Activated CD4-positive, alpha-beta T cell treated with anti-CD3 and anti-CD28 coated beads, Interleukin-2, amount 10 ng/mL, durations not matched to agents 24 days and 14 days (primary cell): ENCODE measurements at regions not wholly inside any gene's neighbourhood (a gene's known extent, or its start where the extent isn't known, plus 50 kb on each side); places are given as distances from the start of the nearest gene placed in this dataset.

Experiments
- DNase-seq: peaks from one replicate; pipeline ENCODE4 v3.0.0; 2022
- H3K27ac Mint-ChIP-seq: one replicate; pipeline ENCODE4 v1.8.0; 2022; ENCODE audit warnings: mild to moderate bottlenecking, mixed read lengths
- H3K27me3 Mint-ChIP-seq: one replicate; pipeline ENCODE4 v1.8.0; 2022; ENCODE audit warnings: mixed read lengths
- H3K36me3 Mint-ChIP-seq: one replicate; pipeline ENCODE4 v1.8.0; 2022; ENCODE audit warnings: low read depth, mild to moderate bottlenecking, mixed read lengths
- H3K4me1 Mint-ChIP-seq: one replicate; pipeline ENCODE4 v1.8.0; 2021; ENCODE audit warnings: mixed read lengths
- H3K4me3 Mint-ChIP-seq: one replicate; pipeline ENCODE4 v1.8.0; 2022; ENCODE audit warnings: mild to moderate bottlenecking, moderate library complexity, mixed read lengths
- H3K9me3 Mint-ChIP-seq: one replicate; pipeline ENCODE4 v1.8.0; 2021; ENCODE audit warnings: mixed read lengths
- intact Hi-C: fragments of 100-400 bp; cut with micrococcal nuclease; formaldehyde crosslinking; loops from one replicate; pipeline ENCODE4 v1.15.1; 2023

DNA sequence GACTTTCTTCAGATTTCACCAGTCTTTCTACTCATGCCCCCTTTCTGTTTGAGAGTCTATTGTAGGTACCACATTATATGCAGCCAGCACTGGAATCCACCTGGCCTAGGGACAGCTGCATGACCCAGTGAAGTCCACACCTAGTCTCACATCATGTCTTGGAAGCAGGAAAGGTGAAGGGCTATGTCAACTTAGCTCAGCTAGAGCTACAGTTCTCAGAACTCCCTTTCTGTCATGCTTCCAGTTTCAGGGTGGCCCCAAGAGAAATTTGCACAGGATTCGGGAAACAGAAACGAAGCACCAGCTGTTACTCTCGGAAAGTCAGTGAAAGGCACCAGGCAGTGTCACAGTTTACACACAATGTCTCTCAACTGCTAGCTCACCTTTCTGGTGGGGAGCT lies 51.6 kb upstream of the NLRP1 start:
- Mint-ChIP-seq H3K4me1 (no peaks in the 10 kb centered on the region), H3K9me3 (no peaks in the 10 kb centered on the region), H3K36me3 (no peaks in the 10 kb centered on the region), H3K27ac (no peak overlapping the region), H3K4me3 (no peak overlapping the region), H3K27me3 (peaks cover 13% of the 10 kb centered on the region)
- intact Hi-C loops = no loop called here
- no peak for DNase-seq

DNA sequence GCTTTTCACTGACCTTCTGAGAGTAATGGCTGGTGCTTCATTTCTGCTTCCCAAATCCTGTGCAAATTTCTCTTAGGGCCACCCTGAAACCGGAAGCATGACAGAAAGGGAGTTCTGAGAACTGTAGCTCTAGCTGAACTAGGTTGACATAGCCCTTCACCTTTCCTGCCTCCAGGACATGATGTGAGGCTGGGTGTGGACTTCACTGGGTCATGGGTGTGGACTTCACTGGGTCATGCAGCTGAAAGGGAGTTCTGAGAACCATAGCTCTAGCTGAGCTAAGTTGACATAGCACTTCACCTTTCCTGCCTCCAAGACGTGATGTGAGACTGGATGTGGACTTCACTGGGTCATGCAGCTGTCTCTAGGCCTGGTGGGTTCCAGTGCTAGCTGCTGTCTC lies 54.3 kb upstream of the NLRP1 start:
- intact Hi-C loops = no loop called here
- no peaks in the 10 kb centered on the region for H3K36me3 Mint-ChIP-seq
- no peak overlapping the region for H3K27ac Mint-ChIP-seq
- DNase-seq = no peak
- no peak overlapping the region for H3K4me3 Mint-ChIP-seq
- peaks cover 6% of the 10 kb centered on the region for H3K27me3 Mint-ChIP-seq
- no peaks in the 10 kb centered on the region for H3K4me1 Mint-ChIP-seq
- H3K9me3 Mint-ChIP-seq = no peaks in the 10 kb centered on the region

DNA sequence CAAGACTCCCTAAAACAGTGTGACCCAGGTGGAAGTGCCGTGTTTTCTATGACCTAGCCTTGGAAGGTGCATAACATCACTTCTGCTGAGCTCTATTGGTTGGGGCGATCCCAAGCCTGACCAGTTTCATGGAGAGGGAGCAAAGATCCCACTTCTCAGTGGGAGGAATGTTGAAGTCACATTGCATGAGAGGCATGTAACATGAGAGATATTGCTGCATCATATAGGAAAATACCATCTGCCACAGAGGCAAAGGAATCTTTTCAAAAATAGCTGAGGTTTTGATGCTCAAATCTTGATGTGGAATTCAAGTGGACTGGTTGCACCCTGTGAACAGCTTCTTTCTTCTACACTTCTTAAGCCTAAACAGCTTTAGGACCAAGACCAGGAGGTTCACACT lies 56.4 kb upstream of the NLRP1 start:
- H3K4me3 Mint-ChIP-seq = no peak overlapping the region
- no peaks in the 10 kb centered on the region for H3K36me3 Mint-ChIP-seq
- intact Hi-C loops = no loop called here
- H3K27ac Mint-ChIP-seq = no peak overlapping the region
- no peak for DNase-seq
- H3K4me1 Mint-ChIP-seq = no peaks in the 10 kb centered on the region
- H3K27me3 Mint-ChIP-seq = peaks cover 6% of the 10 kb centered on the region
- no peaks in the 10 kb centered on the region for H3K9me3 Mint-ChIP-seq

DNA sequence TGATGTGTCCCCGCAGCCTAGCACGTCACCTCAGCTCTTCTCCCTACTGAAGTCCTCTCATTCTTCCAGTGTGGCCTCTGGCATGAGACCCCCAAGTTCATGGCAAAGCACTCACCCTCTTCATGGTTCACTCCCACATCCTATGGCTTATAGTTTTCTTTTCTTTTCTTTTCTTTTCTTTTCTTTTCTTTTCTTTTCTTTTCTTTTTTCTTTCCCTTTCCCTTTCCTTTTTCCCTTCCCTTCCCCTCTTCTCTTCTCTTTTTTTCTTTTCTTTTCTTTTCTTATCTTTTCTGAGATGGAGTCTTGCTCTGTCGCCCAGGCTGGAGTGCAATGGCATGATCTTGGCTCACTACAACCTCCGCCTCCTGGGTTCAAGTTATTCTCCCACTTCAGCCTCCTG lies 58.4 kb upstream of the NLRP1 start:
- Mint-ChIP-seq H3K27ac (no peak overlapping the region), H3K4me3 (no peak overlapping the region), H3K9me3 (no peaks in the 10 kb centered on the region), H3K36me3 (no peaks in the 10 kb centered on the region), H3K4me1 (no peaks in the 10 kb centered on the region), H3K27me3 (peaks cover 3% of the 10 kb centered on the region)
- DNase-seq = no peak
- intact Hi-C loops = no loop called here

DNA sequence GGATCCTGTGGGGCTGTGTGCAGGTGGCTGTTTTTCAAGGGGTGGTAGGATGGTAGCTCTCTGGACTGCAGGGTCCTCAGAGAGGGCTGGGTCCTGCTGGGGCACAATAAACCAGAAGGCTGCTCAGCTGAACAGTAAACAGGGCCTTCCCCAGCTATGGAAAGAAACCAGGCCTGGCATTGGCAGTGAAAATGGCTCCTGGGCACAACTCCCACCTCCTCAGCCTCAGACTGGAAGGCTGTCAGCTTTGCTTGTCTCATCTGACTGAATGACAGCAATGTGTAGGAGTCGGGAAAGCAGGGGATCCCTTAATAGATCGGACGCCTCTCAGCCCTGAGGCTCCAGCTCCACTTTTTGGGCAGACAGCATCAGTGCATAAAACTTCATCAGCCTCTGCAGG lies 59.8 kb upstream of the NLRP1 start:
- Mint-ChIP-seq H3K4me1 (no peaks in the 10 kb centered on the region), H3K9me3 (no peaks in the 10 kb centered on the region), H3K27me3 (no peaks in the 10 kb centered on the region), H3K4me3 (no peak overlapping the region), H3K36me3 (no peaks in the 10 kb centered on the region), H3K27ac (no peak overlapping the region)
- intact Hi-C loops = no loop called here
- DNase-seq = no peak

DNA sequence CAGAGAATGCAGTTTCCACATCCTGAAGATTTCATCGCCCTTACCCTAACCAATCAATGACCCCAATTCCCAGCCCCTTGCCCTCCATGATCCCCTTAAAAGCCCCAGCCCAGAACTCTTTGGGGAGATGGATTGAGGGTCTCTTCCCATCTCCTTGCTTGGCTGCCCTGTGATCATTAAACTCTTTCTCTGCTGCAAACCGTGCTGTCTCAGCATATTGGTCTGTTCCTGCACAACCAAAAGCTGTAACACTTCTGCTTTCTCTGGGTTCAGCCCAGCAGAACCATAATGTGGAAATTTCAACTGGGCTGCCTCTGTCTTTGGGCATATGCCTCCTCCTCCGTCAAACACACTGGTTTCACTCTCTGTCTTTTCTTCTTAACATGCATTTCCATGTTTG lies 67.0 kb upstream of the NLRP1 start:
- H3K4me1 Mint-ChIP-seq = no peaks in the 10 kb centered on the region

DNA sequence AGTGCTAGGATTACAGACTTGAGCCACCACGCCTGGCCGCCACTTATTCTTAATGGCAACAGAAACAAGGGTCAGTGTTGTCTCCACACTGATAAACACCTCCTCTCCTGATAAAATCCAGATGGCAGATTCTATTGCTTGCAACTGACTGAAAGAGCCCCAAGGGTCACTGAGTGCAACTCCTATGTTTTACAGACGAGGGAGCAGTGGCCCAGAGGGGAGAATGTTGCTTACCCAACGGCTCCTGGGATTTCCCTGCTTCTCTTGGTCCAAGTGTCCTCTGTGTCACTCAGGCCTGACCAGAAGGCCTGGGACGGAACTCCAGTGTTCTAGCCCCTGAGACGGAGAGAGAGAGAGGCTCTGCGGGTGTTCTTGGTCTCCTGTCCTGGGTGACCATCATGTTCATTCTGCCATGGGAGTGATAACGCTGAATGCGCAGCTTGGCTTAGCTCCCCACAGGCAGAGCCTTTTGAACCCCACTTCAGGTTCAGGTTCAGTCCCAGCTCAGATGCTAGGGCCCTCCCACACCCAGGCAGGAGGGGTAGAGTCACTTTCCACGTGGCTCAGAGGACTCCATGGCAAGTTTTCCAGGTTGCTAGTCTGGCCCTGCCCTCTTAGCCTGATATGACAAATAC lies 77.3 kb upstream of the NLRP1 start:
- no peak for DNase-seq
- intact Hi-C loops = no loop called here
- H3K4me1 Mint-ChIP-seq = no peaks in the 10 kb centered on the region
- H3K27me3 Mint-ChIP-seq = no peaks in the 10 kb centered on the region
- H3K36me3 Mint-ChIP-seq = no peaks in the 10 kb centered on the region
- H3K27ac Mint-ChIP-seq = no peak overlapping the region
- no peaks in the 10 kb centered on the region for H3K9me3 Mint-ChIP-seq
- no peak overlapping the region for H3K4me3 Mint-ChIP-seq

More for the DNA sequence above, 67.0 kb upstream of the NLRP1 start:
- H3K4me3 Mint-ChIP-seq = no peak overlapping the region
- intact Hi-C loops = no loop called here
- peaks cover 6% of the 10 kb centered on the region for H3K27me3 Mint-ChIP-seq
- peaks cover 14% of the 10 kb centered on the region for H3K9me3 Mint-ChIP-seq
- no peak for DNase-seq
- H3K27ac Mint-ChIP-seq = no peak overlapping the region
- H3K36me3 Mint-ChIP-seq = no peaks in the 10 kb centered on the region

DNA sequence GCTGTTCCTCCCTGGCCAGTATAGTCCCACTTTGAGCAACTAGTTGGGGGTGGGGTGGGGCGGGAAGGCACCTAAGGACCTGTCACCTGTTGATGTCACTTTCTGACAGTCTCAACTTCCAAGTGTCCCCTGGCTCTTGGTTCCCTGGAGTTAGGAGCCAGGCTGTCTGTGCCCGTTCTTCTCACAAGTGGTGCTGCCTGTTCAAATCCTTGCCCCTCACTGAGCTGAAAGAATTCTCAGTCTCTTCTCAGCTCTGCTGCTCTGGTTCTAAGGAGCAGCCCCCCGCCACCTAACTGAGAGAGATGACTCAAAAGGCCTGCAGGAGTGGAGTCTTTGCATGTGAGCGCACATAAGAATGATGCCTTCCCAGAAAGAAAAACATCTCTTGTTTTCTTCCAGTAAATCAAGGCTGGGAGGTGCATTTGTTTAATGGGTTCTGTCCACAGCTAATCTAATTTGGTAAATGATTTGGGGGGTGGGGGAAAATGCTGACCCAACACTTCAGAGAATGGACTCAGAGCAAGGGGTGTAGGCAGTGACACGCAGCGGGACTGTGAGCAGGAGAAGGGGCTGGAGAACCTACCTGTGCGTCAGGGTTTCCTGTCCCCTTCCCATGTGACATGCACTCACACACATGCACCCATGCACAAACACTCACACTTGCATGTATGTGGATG lies 78.2 kb upstream of the NLRP1 start:
- H3K27me3 Mint-ChIP-seq = no peaks in the 10 kb centered on the region
- H3K9me3 Mint-ChIP-seq = no peaks in the 10 kb centered on the region
- DNase-seq = no peak
- no peaks in the 10 kb centered on the region for H3K36me3 Mint-ChIP-seq
- intact Hi-C loops = no loop called here
- no peak overlapping the region for H3K4me3 Mint-ChIP-seq
- H3K4me1 Mint-ChIP-seq = no peaks in the 10 kb centered on the region
- H3K27ac Mint-ChIP-seq = no peak overlapping the region

DNA sequence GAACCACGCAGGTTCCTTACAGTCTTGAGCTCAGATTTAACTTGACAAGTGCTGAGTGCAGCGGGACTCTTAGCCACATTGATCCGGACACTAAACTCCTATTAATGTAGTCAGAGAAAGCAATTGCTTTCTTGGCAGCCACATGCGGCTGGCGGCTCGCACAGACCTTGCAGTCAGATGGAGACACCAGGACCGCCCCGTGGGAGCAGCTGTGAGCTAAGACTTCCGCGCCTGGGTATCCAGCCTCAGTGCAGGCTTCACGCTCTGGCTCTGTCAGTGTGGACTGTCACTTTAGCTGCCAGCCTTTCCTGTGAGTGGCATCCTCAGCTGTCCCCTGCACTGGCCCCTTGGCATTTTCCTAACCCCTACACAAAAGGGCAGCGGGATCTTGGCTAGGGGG lies 80.9 kb upstream of the NLRP1 start:
- Mint-ChIP-seq H3K36me3 (no peaks in the 10 kb centered on the region), H3K27me3 (peaks cover 5% of the 10 kb centered on the region), H3K4me1 (peaks cover 3% of the 10 kb centered on the region), H3K27ac (no peak overlapping the region), H3K9me3 (no peaks in the 10 kb centered on the region), H3K4me3 (no peak overlapping the region)
- DNase-seq = no peak
- intact Hi-C loops = no loop called here

DNA sequence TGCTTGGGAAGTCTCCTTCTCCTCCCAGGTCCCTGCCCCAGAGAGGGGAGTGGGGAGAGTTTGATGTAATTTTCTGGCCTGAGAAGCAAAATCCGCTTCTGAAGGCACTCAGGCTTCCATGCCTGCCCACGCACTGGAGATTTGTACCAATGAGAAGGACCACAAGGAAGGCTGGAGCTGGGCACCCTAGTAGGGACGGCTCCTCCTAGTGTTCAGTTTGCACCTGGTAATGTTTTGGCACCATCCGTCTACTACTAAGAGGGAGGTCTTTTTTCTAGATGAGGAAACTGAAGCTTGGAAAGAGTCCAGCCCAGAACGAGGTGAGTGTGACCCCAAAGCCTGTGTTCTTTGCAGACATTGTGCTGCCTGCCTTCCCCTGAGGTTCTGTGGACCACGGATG lies 83.6 kb upstream of the NLRP1 start:
- no peaks in the 10 kb centered on the region for H3K36me3 Mint-ChIP-seq
- H3K4me3 Mint-ChIP-seq = no peak overlapping the region
- DNase-seq = no peak
- peaks cover 3% of the 10 kb centered on the region for H3K4me1 Mint-ChIP-seq
- H3K27ac Mint-ChIP-seq = no peak overlapping the region
- H3K27me3 Mint-ChIP-seq = peaks cover 5% of the 10 kb centered on the region
- intact Hi-C loops = no loop called here
- no peaks in the 10 kb centered on the region for H3K9me3 Mint-ChIP-seq

DNA sequence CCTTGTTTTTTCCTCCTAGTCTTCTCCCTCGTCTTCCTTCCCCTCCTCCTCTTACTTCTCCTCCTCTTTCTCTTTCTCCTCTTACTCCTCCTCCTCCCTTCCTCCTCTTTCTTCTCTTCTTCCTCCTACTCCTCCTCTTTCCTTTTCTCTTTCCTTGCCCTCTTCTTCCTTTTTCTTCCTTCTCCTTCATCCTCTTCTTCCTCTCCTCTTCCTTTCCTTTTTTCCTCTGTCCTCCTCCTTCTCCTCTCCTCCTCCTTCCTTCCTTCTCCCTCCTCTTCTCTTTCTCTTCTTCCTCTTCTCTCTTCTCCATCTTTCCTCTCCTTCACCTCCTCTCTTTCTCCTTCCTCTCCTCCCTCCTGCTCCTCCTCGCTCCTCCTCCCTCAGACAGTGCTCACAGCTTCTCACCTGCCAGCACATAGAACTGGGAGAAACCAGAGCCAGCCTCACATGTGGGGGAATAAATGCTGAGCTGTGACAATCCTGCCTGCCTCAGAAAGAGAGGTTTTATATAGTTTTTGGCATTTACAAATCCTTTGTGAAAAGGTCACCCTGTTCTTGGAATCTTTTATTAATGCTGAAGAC lies 84.3 kb upstream of the NLRP1 start:
- DNase-seq = no peak
- Mint-ChIP-seq H3K27me3 (peaks cover 5% of the 10 kb centered on the region), H3K36me3 (no peaks in the 10 kb centered on the region), H3K4me1 (peaks cover 3% of the 10 kb centered on the region), H3K9me3 (no peaks in the 10 kb centered on the region), H3K27ac (no peak overlapping the region), H3K4me3 (no peak overlapping the region)
- intact Hi-C loops = no loop called here

DNA sequence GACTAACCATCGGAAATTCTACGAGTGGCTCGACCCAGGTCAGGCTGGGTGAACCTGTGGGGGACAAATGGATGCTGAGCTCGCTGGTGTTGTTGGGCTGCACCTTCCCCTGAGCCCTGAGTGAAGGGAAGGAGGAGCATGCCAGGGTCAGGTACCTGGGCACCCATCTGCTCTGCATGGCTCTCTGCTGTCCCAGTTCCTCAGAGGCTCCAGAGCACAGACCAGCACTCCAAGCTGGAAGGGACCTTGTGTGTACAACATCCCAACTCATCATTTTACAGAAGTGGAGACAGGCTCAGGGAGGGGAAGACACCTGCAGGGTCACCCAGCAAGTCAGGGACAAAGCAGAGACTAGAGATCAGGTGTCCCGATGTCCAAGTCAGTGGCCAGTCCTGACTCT lies 84.9 kb upstream of the NLRP1 start:
- Mint-ChIP-seq H3K4me1 (peaks cover 3% of the 10 kb centered on the region), H3K36me3 (no peaks in the 10 kb centered on the region), H3K4me3 (no peak overlapping the region), H3K27ac (no peak overlapping the region), H3K27me3 (peaks cover 5% of the 10 kb centered on the region), H3K9me3 (no peaks in the 10 kb centered on the region)
- intact Hi-C loops = no loop called here
- no peak for DNase-seq

DNA sequence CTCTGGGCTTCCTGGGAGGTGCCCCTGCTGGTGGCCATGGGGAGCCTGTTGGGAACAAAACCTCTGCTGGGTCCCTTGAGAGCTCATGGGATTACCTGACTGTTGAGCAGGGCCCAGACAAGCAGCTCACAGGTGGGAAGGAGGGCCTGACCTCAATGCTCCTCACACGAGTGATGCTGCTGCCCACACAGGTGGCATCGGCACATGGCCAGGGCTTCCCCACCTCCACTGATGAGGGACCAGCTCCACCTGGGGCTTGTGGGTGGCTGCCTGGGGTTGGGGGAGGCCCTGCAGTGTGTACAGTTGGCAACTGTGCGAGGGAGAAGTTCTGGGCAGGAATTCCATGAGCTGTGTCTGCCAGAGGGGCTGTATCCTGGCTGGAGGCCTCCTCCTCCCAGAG lies 87.8 kb upstream of the NLRP1 start:
- DNase-seq = no peak
- intact Hi-C loops = no loop called here
- no peak overlapping the region for H3K4me3 Mint-ChIP-seq
- peaks cover 3% of the 10 kb centered on the region for H3K4me1 Mint-ChIP-seq
- H3K27ac Mint-ChIP-seq = no peak overlapping the region
- no peaks in the 10 kb centered on the region for H3K9me3 Mint-ChIP-seq
- H3K36me3 Mint-ChIP-seq = no peaks in the 10 kb centered on the region
- H3K27me3 Mint-ChIP-seq = peaks cover 10% of the 10 kb centered on the region

DNA sequence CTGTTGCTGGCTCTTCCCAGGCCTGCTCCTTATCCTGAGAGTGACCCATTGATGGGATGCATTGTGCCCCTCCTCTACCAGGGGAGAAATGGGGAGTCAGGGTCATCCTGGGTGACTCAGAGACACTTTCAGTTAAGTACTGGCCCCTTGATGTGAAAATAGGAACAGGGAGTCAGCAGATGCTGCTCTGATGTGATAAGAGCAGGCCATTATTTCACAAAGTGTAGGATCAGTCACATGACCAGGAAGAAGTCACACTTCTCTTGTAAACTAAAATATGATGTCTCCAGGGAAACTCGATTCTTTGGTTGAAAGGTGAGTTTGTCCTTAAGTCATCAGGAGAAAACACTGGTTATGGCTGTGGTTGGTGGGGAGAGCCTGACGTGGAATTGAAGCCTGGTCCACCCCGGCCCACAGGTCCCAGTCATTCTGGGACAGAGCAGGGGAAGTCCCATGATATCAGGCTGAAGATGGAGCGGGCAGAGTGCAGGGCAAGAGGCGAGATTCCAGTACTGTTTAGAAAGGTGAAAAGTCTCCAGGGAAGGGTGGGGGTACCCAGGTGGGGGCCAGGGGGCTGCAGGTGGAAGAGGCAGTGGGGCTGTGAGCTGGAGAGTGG lies 88.6 kb upstream of the NLRP1 start:
- no peaks in the 10 kb centered on the region for H3K36me3 Mint-ChIP-seq
- H3K27me3 Mint-ChIP-seq = peaks cover 14% of the 10 kb centered on the region
- intact Hi-C loops = no loop called here
- no peaks in the 10 kb centered on the region for H3K9me3 Mint-ChIP-seq
- no peak overlapping the region for H3K27ac Mint-ChIP-seq
- no peak for DNase-seq
- peaks cover 3% of the 10 kb centered on the region for H3K4me1 Mint-ChIP-seq
- no peak overlapping the region for H3K4me3 Mint-ChIP-seq
